Ascending aorta (tissue), 2 donors: ENCODE measurements at regions not wholly inside any gene's neighbourhood (a gene's known extent, or its start where the extent isn't known, plus 50 kb on each side); places are given as distances from the start of the nearest gene placed in this dataset.

Experiments
- DNase-seq, 2 donors: peaks; one replicate each; pipeline ENCODE4 v3.0.0-alpha.2; 2019; ENCODE audit warnings: low spot score in 2 of 2
- H3K27ac ChIP-seq, 2 donors: fragments of 200-600 bp; sonication (generic); one replicate each; pipeline ENCODE4 v1.5.1; 2016 to 2017; ENCODE audit warnings: mild to moderate bottlenecking in 1 of 2
- H3K27me3 ChIP-seq: fragments of 200-600 bp; sonication (generic); one replicate; pipeline ENCODE4 v1.5.1; 2017
- H3K36me3 ChIP-seq, 2 donors: fragments of 200-600 bp; sonication (generic); one replicate each; pipeline ENCODE4 v1.5.1; 2016
- H3K4me1 ChIP-seq, 2 donors: fragments of 200-600 bp; sonication (generic); one replicate each; pipeline ENCODE4 v1.5.1; 2016 to 2017; ENCODE audit warnings: mild to moderate bottlenecking in 1 of 2
- H3K4me3 ChIP-seq, 2 donors: fragments of 200-600 bp; sonication (generic); one replicate each; pipeline ENCODE4 v1.5.1; 2016 to 2017; ENCODE audit warnings: mild to moderate bottlenecking in 1 of 2
- H3K9me3 ChIP-seq, 2 donors: fragments of 200-600 bp; sonication (generic); one replicate each; pipeline ENCODE4 v1.5.1; 2016
- CTCF ChIP-seq, 3 experiments: fragments of 200-600 bp in 2 of 3; fragments of 450-650 bp in 1 of 3; sonication (generic) in 2 of 3; IDR thresholded peaks; one replicate each; pipeline ENCODE4 v1.5.1; 2016 to 2019; ENCODE audit warnings: antibody characterized with exemption in 3 of 3, mild to moderate bottlenecking in 1 of 3, moderate library complexity in 1 of 3
- intact Hi-C: fragments of 100-400 bp; cut with DNase I; formaldehyde crosslinking; loops from one replicate; pipeline ENCODE4 v1.15.1; 2023

GRCh38 chr21:24844671-24845070 lies 762.6 kb downstream of the MRPL39 start:
- Histone ChIP-seq H3K27me3 (no peaks in the 10 kb centered on the region), H3K36me3 (no peaks in the 10 kb centered on the region), H3K4me3 (no peak overlapping the region), H3K27ac (no peak overlapping the region), H3K9me3 (no peaks in the 10 kb centered on the region), H3K4me1 (no peaks in the 10 kb centered on the region)
- TF ChIP-seq CTCF (IDR thresholded peaks at IDR 0.05) = no peak
- intact Hi-C loops = no loop called here
- no peak for DNase-seq

GRCh38 chr21:24840287-24840686 lies 767.0 kb downstream of the MRPL39 start:
- intact Hi-C loops = no loop called here
- Histone ChIP-seq H3K4me1 (no peaks in the 10 kb centered on the region), H3K36me3 (no peaks in the 10 kb centered on the region), H3K27ac (no peak overlapping the region), H3K9me3 (no peaks in the 10 kb centered on the region), H3K4me3 (no peak overlapping the region), H3K27me3 (no peaks in the 10 kb centered on the region)
- TF ChIP-seq CTCF (IDR thresholded peaks at IDR 0.05) = no peak
- DNase-seq = no peak

GRCh38 chr21:24832961-24833360 lies 774.3 kb downstream of the MRPL39 start:
- H3K27ac ChIP-seq = no peak overlapping the region
- H3K36me3 ChIP-seq = no peaks in the 10 kb centered on the region
- no peaks in the 10 kb centered on the region for H3K4me1 ChIP-seq
- DNase-seq = no peak
- H3K9me3 ChIP-seq = no peaks in the 10 kb centered on the region
- intact Hi-C loops = no loop called here
- H3K27me3 ChIP-seq = no peaks in the 10 kb centered on the region
- H3K4me3 ChIP-seq = no peak overlapping the region
- TF ChIP-seq CTCF (IDR thresholded peaks at IDR 0.05) = no peak

- H3K4me1 ChIP-seq = no peaks in the 10 kb centered on the region
- H3K27me3 ChIP-seq = no peaks in the 10 kb centered on the region
- no peak for DNase-seq
- no peak overlapping the region for H3K4me3 ChIP-seq
- intact Hi-C loops = no loop called here
- H3K27ac ChIP-seq = no peak overlapping the region
- no peaks in the 10 kb centered on the region for H3K9me3 ChIP-seq
- no peak for TF ChIP-seq CTCF (IDR thresholded peaks at IDR 0.05)
- H3K36me3 ChIP-seq = no peaks in the 10 kb centered on the region
Measured at GRCh38 chr21:24829397-24829796, 777.9 kb downstream of the MRPL39 start.

GRCh38 chr21:24826822-24827221 lies 780.5 kb downstream of the MRPL39 start:
- Histone ChIP-seq H3K27ac (no peak overlapping the region), H3K36me3 (no peaks in the 10 kb centered on the region), H3K4me1 (no peaks in the 10 kb centered on the region), H3K9me3 (no peaks in the 10 kb centered on the region), H3K4me3 (no peak overlapping the region), H3K27me3 (no peaks in the 10 kb centered on the region)
- intact Hi-C loops = no loop called here
- no peak for DNase-seq
- no peak for TF ChIP-seq CTCF (IDR thresholded peaks at IDR 0.05)

- H3K27me3 ChIP-seq = no peaks in the 10 kb centered on the region
- no peak for DNase-seq
- H3K36me3 ChIP-seq = no peaks in the 10 kb centered on the region
- H3K9me3 ChIP-seq = no peaks in the 10 kb centered on the region
- no peak for TF ChIP-seq CTCF (IDR thresholded peaks at IDR 0.05)
- H3K4me1 ChIP-seq = no peaks in the 10 kb centered on the region
- intact Hi-C loops = no loop called here
- no peak overlapping the region for H3K4me3 ChIP-seq
- no peak overlapping the region for H3K27ac ChIP-seq
Measured at GRCh38 chr21:24825348-24825747, 781.9 kb downstream of the MRPL39 start.
